NCI-H128 (cell line): ENCODE measurements at regions not wholly inside any gene's neighbourhood (a gene's known extent, or its start where the extent isn't known, plus 50 kb on each side); places are given as distances from the start of the nearest gene placed in this dataset.

Experiments used
- DNase-seq: peaks from one replicate; lab custom pipeline; 2025; ENCODE audit not compliant: unreplicated experiment; lab: John Stamatoyannopoulos, UW

GRCh38 chr18:10266334-10266590, 188.2 kb upstream of the APCDD1 start:
- no peak for DNase-seq

DNA sequence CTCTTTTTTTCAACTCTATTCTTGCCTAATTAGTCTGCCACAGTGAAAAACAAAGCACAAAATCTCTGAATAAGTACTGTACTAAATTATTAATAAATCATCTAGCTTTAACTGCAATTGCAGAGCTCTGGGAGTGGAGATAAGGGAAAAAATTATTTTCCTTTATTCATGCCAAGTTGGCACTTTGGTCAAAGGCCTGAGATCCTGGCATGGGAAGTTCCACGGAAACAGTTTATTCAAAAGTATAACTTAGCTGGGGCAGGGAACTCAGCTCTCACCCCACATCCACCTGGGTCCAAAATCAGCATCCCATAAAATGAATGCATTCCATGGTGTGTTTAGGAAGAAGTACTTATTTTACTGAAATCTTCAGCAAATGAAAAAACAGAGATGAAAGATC, 185.2 kb upstream of the APCDD1 start:
- DNase-seq: no peak

GRCh38 chr18:10270151-10270571, 184.3 kb upstream of the APCDD1 start:
- no peak for DNase-seq

DNA sequence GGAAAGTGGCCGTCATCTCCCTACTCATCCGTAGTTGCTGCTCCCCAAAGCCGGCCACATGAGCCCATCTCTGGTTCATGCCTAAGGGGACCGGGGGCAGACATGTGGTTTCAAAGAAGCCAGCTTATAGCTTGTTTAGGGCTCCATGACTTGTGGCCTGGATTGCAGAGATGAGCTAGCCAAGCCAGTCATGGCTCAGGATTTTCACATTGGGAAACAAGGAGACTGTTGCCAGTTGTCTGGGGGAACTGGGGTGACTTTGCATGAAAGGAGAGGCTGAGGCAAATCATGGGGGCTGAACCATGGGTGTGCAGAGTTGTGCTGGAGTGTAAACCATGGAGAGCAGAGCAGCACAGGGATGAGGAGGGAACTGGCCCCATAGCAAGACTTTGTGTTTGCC, 183.0 kb upstream of the APCDD1 start:
- DNase-seq: no peak

- DNase-seq: no peak
These were observed 180.1 kb upstream of the APCDD1 start for GRCh38 chr18:10274301-10274700.

DNA sequence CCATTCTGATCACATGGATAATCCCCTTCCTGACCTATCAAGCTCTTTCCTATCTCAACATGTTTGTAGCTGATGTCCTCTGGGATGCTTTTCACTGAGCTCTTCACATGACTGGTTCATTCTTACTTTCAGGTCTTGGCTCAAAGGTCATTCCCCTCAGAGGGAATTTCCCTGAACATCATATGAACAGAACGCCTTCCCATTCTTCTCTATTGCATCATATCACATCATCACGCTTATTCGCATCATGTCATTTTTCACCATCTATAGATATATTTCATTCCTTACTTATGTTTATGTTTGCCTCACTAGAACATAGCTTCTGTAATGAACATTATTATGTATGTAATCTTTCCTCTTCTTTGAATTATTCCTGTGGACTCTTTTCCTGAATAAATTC, 178.9 kb upstream of the APCDD1 start:
- DNase-seq: no peak

DNA sequence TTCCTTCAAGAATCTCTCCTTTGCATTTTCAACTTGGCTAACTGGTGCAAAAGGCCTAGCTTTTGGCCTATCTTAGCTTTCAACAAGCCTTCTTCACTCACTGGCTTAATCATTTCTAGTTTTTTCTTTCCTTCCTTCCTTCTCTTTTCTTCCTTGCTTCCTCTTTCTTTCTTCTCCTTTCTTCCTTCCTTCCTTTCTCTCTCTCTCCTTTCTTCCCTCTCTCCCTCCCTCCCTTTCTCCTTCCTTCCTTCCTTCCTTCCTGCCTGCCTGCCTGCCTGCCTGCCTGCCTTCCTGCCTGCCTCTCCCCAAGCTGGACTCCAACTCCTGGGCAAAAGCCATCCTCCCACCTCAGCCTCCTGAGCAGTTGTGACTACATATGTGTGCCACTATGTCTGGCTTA, 176.2 kb upstream of the APCDD1 start:
- no peak for DNase-seq

- DNase-seq: no peak
These were observed 175.0 kb upstream of the APCDD1 start for GRCh38 chr18:10279471-10279870.

DNA sequence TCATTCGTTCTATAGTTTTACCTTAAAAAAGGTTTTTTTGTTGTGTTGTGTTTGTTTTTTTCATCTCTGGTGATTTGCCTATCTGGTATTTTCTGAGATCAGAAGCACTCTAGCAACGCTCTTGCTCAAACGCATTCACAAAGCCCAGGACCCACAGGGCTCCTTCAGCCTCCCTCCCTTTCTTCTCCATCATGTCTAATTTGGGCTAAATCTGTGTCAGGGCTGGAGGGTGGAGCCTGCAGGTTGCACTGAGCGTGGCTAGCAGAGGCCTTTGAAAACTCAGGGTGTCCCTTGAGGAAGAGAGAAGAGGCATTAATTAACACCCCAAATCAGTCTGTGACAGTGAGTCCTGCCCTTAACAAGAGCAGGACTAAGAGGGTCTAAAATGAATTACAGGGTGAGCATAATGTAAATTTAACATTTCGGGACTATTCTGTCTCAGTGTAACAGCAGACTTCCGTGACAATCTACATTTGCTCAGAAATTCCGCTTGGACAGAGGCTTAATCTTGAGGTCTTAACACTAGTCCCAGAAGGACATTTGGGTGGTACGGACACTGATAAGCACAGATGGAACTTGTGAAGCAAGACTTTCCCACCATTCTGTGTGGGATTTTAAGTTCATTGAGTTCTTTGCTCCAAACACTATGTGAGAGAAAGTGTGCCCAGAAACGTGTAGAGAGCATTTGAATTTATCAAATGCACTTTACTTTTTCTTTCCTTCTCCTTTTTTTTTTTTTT, 174.4 kb upstream of the APCDD1 start:
- no peak for DNase-seq

GRCh38 chr18:10284540-10285282, 169.7 kb upstream of the APCDD1 start:
- DNase-seq: no peak

GRCh38 chr18:10285283-10285640, 169.2 kb upstream of the APCDD1 start:
- no peak for DNase-seq

- DNase-seq: no peak
These were observed 167.8 kb upstream of the APCDD1 start for GRCh38 chr18:10286580-10287150.

DNA sequence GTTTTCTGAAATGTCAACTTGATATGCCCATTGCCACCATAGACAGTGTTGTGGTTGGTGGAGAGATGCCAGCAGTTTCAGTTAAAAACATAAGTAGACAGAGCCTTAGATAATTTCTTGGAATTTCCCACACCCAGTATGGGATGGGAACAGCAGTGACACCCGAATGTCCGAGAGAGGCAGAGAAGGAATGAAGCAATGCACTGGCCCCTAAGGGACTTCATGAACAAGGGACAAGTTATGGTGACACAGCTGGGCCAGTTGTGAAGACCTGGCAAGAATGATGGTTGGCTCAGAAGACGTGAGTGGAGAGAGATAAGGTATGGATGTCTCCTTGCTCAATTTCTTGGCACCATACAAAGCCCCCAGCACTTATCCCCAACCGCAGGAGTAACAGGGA, 165.2 kb upstream of the APCDD1 start:
- no peak for DNase-seq

DNA sequence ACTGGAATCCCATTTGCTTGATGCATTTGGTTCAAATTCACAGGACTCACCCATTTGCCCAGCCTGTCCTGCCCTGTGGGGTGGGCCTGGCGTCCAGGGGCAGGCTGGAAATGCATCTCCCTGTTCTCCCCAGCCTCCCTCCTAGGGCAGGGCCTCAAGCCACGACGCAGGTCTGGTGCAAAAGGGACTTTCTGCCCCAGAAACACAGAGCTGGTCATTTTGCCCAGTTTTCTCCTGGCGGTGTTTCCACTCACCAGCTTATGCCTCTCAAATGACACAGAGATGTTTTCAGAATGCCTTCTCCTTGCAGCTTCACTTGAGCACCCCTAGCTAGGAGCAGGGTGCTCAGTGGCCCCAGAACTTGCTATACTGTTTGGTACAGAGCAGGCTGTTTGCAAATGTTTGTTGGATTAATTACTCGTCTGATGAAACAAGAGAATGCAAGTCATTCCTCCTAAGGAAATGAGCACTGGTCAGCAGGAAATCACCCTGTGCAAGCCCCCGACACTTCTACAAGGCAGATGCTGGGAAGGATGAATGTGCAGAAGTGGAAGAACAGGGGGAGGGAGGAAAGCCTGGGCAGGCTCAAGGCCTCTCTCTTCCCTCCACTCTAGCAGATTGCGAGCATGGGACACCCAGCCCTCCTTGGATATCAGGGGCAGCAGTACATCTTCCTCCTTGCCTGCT, 164.3 kb upstream of the APCDD1 start:
- DNase-seq: no peak

DNA sequence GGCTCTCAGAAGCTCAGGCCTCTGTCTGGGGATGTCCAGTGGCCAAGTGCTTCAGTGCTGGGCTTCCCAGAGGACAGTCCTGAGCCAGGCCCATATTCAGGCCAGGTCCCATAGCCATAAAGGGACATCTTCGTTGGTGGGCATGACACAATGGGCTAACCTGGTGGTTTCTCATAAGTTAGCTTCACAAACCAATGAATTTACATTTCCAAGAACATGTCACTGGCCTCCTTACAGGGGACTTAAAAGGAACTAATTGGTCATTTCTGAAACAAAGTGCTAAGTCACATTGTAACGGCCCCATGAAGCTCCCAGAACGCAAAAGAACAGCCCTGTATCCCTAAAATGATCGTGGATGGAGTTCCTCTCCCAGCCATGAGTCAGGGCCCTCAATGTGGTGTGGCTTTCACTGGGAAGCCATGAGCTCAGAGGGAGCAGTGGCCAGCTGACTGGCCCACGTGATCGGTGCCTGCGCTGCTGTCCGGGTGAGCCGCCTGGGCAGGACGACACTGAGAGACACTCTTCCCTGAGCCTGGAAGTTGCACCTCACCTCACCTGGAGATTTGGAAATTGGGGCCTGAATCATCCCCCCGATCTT, 163.7 kb upstream of the APCDD1 start:
- DNase-seq: no peak

GRCh38 chr18:10291568-10291981, 162.9 kb upstream of the APCDD1 start:
- DNase-seq: no peak

DNA sequence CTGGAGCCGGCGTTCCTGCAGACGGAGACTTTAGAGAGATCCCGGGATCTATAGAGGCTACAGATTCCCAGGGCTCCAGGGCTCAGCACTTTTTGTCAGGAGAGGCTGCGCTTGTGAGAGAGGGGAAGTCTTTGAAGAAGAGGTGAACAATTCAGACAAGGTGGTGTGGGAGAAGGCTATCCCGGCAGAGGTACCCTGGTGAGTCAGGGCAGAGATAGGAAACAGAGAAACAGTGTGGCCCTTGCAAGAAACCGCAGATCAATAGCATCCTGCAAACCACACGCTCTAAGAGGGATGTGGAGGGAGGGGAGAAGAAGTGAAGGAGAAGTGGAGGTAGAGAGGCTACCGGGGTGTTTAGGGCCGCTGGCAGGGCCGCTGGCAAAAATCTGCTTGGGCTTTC, 160.5 kb upstream of the APCDD1 start:
- no peak for DNase-seq

DNA sequence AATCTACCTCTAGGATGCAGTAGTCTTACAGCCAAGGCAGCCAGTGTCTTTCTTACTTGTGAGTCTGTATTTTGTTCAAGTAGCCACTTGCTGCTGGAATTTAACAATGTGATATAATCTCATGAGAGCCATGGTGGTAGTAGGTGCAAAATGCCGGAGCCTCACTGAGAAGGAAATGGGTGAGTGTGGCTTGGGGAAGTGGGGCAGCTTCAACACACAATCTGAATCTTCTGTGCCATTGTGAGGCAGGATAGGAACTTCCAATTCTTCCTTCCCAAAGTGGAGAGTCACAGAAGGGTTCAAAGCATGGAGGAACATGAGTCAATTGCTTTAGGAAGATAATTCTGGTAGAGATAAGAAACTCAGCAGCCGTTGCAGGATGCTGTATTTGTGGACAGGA, 158.7 kb upstream of the APCDD1 start:
- DNase-seq: no peak

DNA sequence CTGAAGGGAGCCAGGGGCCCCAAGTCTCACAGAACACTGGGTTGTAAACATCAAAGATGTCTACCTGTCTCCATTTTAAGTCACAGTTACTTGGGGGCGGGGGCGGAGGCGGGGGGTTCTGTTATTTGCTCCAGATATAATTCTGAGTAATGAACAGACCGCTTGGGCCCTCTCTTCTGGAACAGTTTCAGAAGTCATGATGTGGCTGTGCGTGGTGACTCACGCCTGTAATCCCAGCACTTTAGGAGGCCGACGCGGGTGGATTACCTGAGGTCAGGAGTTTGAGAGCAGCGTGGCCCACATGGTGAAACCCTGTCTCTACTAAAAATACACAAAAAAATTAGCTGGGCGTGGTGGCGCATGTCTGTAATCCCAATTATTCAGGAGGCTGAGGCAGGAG, 157.9 kb upstream of the APCDD1 start:
- DNase-seq: no peak

GRCh38 chr18:10297086-10297485, 157.3 kb upstream of the APCDD1 start:
- DNase-seq: no peak

- DNase-seq: no peak
These were observed 156.1 kb upstream of the APCDD1 start for GRCh38 chr18:10298346-10298745.

DNA sequence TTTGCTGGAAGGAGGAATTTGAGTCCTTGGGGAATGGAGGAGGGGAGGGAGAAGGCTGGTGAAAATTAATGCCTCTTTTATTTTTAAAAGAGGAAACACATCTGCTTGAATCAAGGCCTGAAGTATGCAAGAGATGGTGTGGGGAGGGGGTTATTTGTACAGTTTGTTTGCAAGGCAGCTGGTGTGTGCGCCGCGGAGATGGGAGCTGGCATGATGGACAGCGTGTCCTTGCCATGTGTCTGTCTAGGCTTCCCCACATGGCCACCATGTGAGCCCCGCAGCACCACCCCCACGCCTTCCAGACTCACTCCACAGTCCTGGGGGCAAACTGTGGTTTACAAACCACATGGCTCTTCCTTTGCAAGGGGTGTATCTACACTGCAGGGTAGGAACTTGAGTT, 154.8 kb upstream of the APCDD1 start:
- no peak for DNase-seq
